Skin of body (tissue), 1 donor: ENCODE measurements at regions not wholly inside any gene's neighbourhood (a gene's known extent, or its start where the extent isn't known, plus 50 kb on each side); places are given as distances from the start of the nearest gene placed in this dataset.

Experiments
- DNase-seq: peaks from one replicate; lab custom pipeline; 2025; lab: John Stamatoyannopoulos, UW

- no peak for DNase-seq
Measured at GRCh38 chr16:25317732-25318316, 60.2 kb upstream of the ZKSCAN2 start.

GRCh38 chr16:25311950-25312349 is 54.3 kb upstream of the ZKSCAN2 start:
- no peak for DNase-seq

DNA sequence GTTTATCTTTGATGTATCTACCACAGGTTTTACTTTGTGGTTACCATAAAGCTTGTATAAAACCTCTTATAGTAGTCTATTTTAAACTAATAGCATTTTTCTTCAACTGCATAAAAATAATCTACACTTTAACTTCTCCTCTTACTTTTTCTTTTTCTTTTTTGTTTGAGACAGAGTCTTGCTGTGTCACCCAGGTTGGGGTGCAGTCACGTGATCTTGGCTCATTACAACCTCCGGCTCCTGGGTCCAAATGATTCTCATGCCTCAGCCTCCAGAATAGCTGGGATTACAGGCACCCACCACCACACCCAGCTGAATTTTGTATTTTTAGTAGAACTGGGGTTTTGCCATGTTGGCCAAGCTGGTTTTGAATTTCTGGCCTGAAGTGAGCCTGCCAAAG is 53.4 kb upstream of the ZKSCAN2 start:
- no peak for DNase-seq
